GM12874 (cell line): ENCODE measurements at regions not wholly inside any gene's neighbourhood (a gene's known extent, or its start where the extent isn't known, plus 50 kb on each side); places are given as distances from the start of the nearest gene placed in this dataset.

Experiments used
- CTCF ChIP-seq: IDR thresholded peaks from 2 replicates; pipeline ENCODE4 v1.5.1; 2011; ENCODE audit warnings: low read depth, mild to moderate bottlenecking, control low read depth, low read length, moderate library complexity; ENCODE audit not compliant: insufficient read depth

- TF ChIP-seq CTCF: no peak
These were observed 268.1 kb downstream of the DKK2 start for GRCh38 chr4:106767991-106768390.

- no peak for TF ChIP-seq CTCF
These were observed 269.6 kb downstream of the DKK2 start for GRCh38 chr4:106766519-106766918.

- no peak for TF ChIP-seq CTCF
These were observed 271.3 kb downstream of the DKK2 start for GRCh38 chr4:106764774-106765173.

- no peak for TF ChIP-seq CTCF
These were observed 273.3 kb downstream of the DKK2 start for GRCh38 chr4:106762666-106763443.

GRCh38 chr4:106753426-106753825 is 282.7 kb downstream of the DKK2 start:
- no peak for TF ChIP-seq CTCF

GRCh38 chr4:106746451-106746850 is 289.7 kb downstream of the DKK2 start:
- no peak for TF ChIP-seq CTCF

- no peak for TF ChIP-seq CTCF
These were observed 298.0 kb downstream of the DKK2 start for GRCh38 chr4:106738121-106738520.
